Neutrophil (primary cell): ENCODE measurements at regions not wholly inside any gene's neighbourhood (a gene's known extent, or its start where the extent isn't known, plus 50 kb on each side); places are given as distances from the start of the nearest gene placed in this dataset.

ENCODE experiments used
- H3K27ac ChIP-seq: fragments of 200-600 bp; sonication (generic); 2 replicates; pipeline ENCODE4 v1.5.1; 2016; ENCODE audit warnings: mild to moderate bottlenecking, moderate library complexity
- H3K27me3 ChIP-seq: fragments of 200-600 bp; sonication (generic); 2 replicates; pipeline ENCODE4 v1.6.0; 2016; ENCODE audit warnings: mild to moderate bottlenecking
- H3K36me3 ChIP-seq: fragments of 200-600 bp; sonication (generic); 2 replicates; pipeline ENCODE4 v1.5.1; 2017
- H3K4me1 ChIP-seq, 2 experiments: fragments of 200-600 bp in 1 of 2; sonication (generic) in 1 of 2; 1 replicate in 1 of 2; 2 replicates in 1 of 2; pipeline versions ENCODE4 v1.5.1 to v1.6.1; 2013 to 2016; ENCODE audit warnings: low read depth in 1 of 2, low read length in 1 of 2, mild to moderate bottlenecking in 1 of 2, moderate library complexity in 1 of 2; ENCODE audit not compliant: control insufficient read depth in 1 of 2, insufficient read depth in 1 of 2
- H3K4me3 ChIP-seq, 2 experiments: fragments of 200-600 bp in 1 of 2; sonication (generic) in 1 of 2; 1 replicate in 1 of 2; 2 replicates in 1 of 2; pipeline ENCODE4 v1.5.1; 2013 to 2016; ENCODE audit warnings: low read depth in 1 of 2, low read length in 1 of 2, mild to moderate bottlenecking in 1 of 2, moderate library complexity in 1 of 2
- H3K9me3 ChIP-seq: fragments of 200-600 bp; sonication (generic); 2 replicates; pipeline ENCODE4 v1.5.1; 2016
- CTCF ChIP-seq: fragments of 200-600 bp; sonication (generic); IDR thresholded peaks from 2 replicates; pipeline ENCODE4 v1.5.1; 2016; ENCODE audit warnings: antibody characterized with exemption

GRCh38 chr3:115469649-115470048, 153.7 kb upstream of the GAP43 start:
- Histone ChIP-seq H3K36me3 (no peaks in the 10 kb centered on the region), H3K9me3 (no peaks in the 10 kb centered on the region), H3K27ac (no peak overlapping the region), H3K27me3 (no peaks in the 10 kb centered on the region), H3K4me3 (no peak overlapping the region), H3K4me1 (no peaks in the 10 kb centered on the region)
- no peak for TF ChIP-seq CTCF

GRCh38 chr3:115470254-115470653, 153.1 kb upstream of the GAP43 start:
- no peaks in the 10 kb centered on the region for H3K36me3 ChIP-seq
- no peak overlapping the region for H3K4me3 ChIP-seq
- no peaks in the 10 kb centered on the region for H3K27me3 ChIP-seq
- TF ChIP-seq CTCF = no peak
- no peak overlapping the region for H3K27ac ChIP-seq
- no peaks in the 10 kb centered on the region for H3K4me1 ChIP-seq
- H3K9me3 ChIP-seq = no peaks in the 10 kb centered on the region

GRCh38 chr3:115475178-115476041, 147.9 kb upstream of the GAP43 start:
- Histone ChIP-seq H3K36me3 (no peaks in the 10 kb centered on the region), H3K27me3 (no peaks in the 10 kb centered on the region), H3K9me3 (no peaks in the 10 kb centered on the region), H3K4me1 (no peaks in the 10 kb centered on the region), H3K27ac (no peak overlapping the region), H3K4me3 (no peak overlapping the region)
- no peak for TF ChIP-seq CTCF

GRCh38 chr3:115476472-115476871, 146.8 kb upstream of the GAP43 start:
- Histone ChIP-seq H3K9me3 (no peaks in the 10 kb centered on the region), H3K4me1 (no peaks in the 10 kb centered on the region), H3K27ac (no peak overlapping the region), H3K4me3 (no peak overlapping the region), H3K36me3 (no peaks in the 10 kb centered on the region), H3K27me3 (no peaks in the 10 kb centered on the region)
- TF ChIP-seq CTCF = no peak

GRCh38 chr3:115478359-115478758, 145.0 kb upstream of the GAP43 start:
- H3K9me3 ChIP-seq = no peaks in the 10 kb centered on the region
- TF ChIP-seq CTCF = no peak
- H3K27ac ChIP-seq = no peak overlapping the region

More at GRCh38 chr3:115478359-115478758, 145.0 kb upstream of the GAP43 start:
- no peaks in the 10 kb centered on the region for H3K4me1 ChIP-seq
- H3K36me3 ChIP-seq = no peaks in the 10 kb centered on the region
- no peak overlapping the region for H3K4me3 ChIP-seq
- no peaks in the 10 kb centered on the region for H3K27me3 ChIP-seq
